Left ventricle myocardium inferior (tissue), 1 donor: ENCODE measurements at regions not wholly inside any gene's neighbourhood (a gene's known extent, or its start where the extent isn't known, plus 50 kb on each side); places are given as distances from the start of the nearest gene placed in this dataset.
"Not testable (repeated sequence)": the region's sequence is repeated elsewhere in the genome, so short reads cannot be mapped to it uniquely, and the experiment has no call there.

Source experiments
- DNase-seq: peaks from one replicate; pipeline ENCODE4 v3.0.0-alpha.2; 2020
- H3K27ac ChIP-seq: fragments of 200-600 bp; replicated peaks from 2 replicates; pipeline ENCODE4 v1.8.0; 2021
- H3K27me3 ChIP-seq: fragments of 200-600 bp; 2 replicates; pipeline ENCODE4 v1.8.0; 2021; ENCODE audit warnings: low read depth
- H3K36me3 ChIP-seq: fragments of 200-600 bp; 2 replicates; pipeline ENCODE4 v1.8.0; 2021
- H3K4me1 ChIP-seq: fragments of 200-600 bp; 2 replicates; pipeline ENCODE4 v1.8.0; 2021
- H3K4me3 ChIP-seq: fragments of 200-600 bp; 2 replicates; pipeline ENCODE4 v1.8.0; 2021; ENCODE audit warnings: mild to moderate bottlenecking, moderate library complexity
- H3K9me3 ChIP-seq: fragments of 200-600 bp; replicated peaks from 2 replicates; pipeline ENCODE4 v1.8.0; 2021
- intact Hi-C: fragments of 100-400 bp; cut with micrococcal nuclease; formaldehyde crosslinking; loops from one replicate; pipeline ENCODE4 v1.11.0; 2022
- TF ChIP-seq, protein P1 (sequence below): fragments of 200-600 bp; IDR thresholded peaks from 2 replicates; pipeline ENCODE4 v1.8.0; 2021; ENCODE audit warnings: antibody characterized with exemption, mild to moderate bottlenecking, borderline replicate concordance
- donor health status: DM: no; HTN: yes; CAD: no; lungs with severe emphysema.

- H3K27me3 ChIP-seq, result peaks cover 7% of the 10 kb centered on the region
- no peaks in the 10 kb centered on the region for H3K4me1 ChIP-seq
- TF ChIP-seq, protein P1, sequence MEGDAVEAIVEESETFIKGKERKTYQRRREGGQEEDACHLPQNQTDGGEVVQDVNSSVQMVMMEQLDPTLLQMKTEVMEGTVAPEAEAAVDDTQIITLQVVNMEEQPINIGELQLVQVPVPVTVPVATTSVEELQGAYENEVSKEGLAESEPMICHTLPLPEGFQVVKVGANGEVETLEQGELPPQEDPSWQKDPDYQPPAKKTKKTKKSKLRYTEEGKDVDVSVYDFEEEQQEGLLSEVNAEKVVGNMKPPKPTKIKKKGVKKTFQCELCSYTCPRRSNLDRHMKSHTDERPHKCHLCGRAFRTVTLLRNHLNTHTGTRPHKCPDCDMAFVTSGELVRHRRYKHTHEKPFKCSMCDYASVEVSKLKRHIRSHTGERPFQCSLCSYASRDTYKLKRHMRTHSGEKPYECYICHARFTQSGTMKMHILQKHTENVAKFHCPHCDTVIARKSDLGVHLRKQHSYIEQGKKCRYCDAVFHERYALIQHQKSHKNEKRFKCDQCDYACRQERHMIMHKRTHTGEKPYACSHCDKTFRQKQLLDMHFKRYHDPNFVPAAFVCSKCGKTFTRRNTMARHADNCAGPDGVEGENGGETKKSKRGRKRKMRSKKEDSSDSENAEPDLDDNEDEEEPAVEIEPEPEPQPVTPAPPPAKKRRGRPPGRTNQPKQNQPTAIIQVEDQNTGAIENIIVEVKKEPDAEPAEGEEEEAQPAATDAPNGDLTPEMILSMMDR, result no peak
- no peak for DNase-seq
- no peak overlapping the region for H3K4me3 ChIP-seq
- no peaks in the 10 kb centered on the region for H3K36me3 ChIP-seq
- H3K9me3 ChIP-seq, result no peaks in the 10 kb centered on the region
- H3K27ac ChIP-seq, result no peak overlapping the region
- intact Hi-C loops, result no loop called here
These were observed 302.3 kb upstream of the PLD5 start for GRCh38 chr1:242826701-242827336.

GRCh38 chr1:242824435-242824834 lies 299.9 kb upstream of the PLD5 start:
- no peaks in the 10 kb centered on the region for H3K9me3 ChIP-seq
- intact Hi-C loops, result no loop called here
- H3K27ac ChIP-seq, result no peak overlapping the region
- H3K4me1 ChIP-seq, result no peaks in the 10 kb centered on the region
- TF ChIP-seq, protein P1, result no peak
- H3K27me3 ChIP-seq, result peaks cover 4% of the 10 kb centered on the region
- H3K36me3 ChIP-seq, result no peaks in the 10 kb centered on the region
- H3K4me3 ChIP-seq, result no peak overlapping the region
- DNase-seq, result no peak

- Histone ChIP-seq H3K27me3 (peaks cover 3% of the 10 kb centered on the region), H3K4me3 (no peak overlapping the region), H3K36me3 (no peaks in the 10 kb centered on the region), H3K9me3 (no peaks in the 10 kb centered on the region), H3K27ac (no peak overlapping the region), H3K4me1 (no peaks in the 10 kb centered on the region)
- TF ChIP-seq, protein P1, result no peak
- no peak for DNase-seq
- intact Hi-C loops, result no loop called here
These were observed 289.1 kb upstream of the PLD5 start for GRCh38 chr1:242813490-242814091.

DNA sequence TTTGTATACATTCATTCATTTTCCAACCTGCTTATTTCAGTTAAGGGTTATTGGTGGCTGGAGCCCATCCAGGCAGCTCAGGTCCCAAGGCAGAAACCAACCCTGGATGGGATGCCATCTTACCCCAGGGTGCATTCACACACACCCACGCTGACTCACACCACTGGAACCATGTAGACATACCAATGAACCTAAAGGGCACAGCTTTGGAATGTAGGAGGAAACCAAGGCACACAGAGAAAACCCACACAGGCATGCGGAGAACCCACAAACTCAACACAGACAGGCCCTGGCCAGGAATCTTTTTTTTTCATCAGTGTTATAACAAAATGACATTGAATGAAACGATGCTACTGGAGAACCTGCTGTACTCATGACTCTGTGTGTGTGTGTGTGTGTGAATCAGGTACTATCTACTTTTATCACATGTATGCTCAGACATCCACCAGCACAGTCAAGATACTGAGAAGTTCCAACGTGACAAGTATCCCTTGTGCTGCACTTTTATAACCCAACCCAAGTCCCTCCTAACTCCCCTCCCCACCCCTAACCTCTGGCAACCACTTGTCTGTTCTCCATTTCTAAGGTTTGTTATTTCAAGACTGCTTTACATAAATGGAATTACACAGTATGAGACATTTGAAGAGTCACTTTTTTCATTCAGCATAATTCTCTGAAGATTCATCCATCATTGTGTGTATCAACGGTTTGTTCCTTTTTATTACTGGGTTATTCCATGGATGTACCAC lies 286.8 kb upstream of the PLD5 start:
- TF ChIP-seq, protein P1, result no peak
- Histone ChIP-seq H3K4me1 (no peaks in the 10 kb centered on the region), H3K27ac (no peak overlapping the region), H3K36me3 (no peaks in the 10 kb centered on the region), H3K9me3 (no peaks in the 10 kb centered on the region), H3K4me3 (no peak overlapping the region), H3K27me3 (no peaks in the 10 kb centered on the region)
- no peak for DNase-seq
- intact Hi-C loops, result no loop called here

DNA sequence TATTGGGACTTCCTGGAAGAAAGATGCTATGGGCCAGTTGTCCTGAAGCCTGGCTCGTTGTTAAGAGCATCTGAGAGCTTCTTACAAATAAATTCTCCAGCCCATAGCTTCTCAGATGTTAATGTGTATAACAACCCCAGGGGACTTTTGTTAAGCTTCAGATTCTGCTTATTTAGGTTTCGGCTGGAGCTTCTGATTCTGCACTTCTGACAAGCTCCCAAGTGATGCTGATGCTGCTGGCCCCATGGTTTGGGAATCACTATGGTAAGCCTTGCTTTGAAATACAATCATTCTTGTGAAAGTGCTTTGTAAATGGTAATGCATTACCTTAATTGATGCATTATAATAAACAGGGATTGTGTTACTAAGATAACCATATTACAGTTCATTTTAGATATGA lies 281.8 kb upstream of the PLD5 start:
- H3K4me3 ChIP-seq, result no peak overlapping the region
- H3K27ac ChIP-seq, result no peak overlapping the region
- no peaks in the 10 kb centered on the region for H3K36me3 ChIP-seq
- TF ChIP-seq, protein P1, result no peak
- no peaks in the 10 kb centered on the region for H3K9me3 ChIP-seq
- intact Hi-C loops, result no loop called here
- no peak for DNase-seq
- H3K4me1 ChIP-seq, result no peaks in the 10 kb centered on the region
- no peaks in the 10 kb centered on the region for H3K27me3 ChIP-seq

DNA sequence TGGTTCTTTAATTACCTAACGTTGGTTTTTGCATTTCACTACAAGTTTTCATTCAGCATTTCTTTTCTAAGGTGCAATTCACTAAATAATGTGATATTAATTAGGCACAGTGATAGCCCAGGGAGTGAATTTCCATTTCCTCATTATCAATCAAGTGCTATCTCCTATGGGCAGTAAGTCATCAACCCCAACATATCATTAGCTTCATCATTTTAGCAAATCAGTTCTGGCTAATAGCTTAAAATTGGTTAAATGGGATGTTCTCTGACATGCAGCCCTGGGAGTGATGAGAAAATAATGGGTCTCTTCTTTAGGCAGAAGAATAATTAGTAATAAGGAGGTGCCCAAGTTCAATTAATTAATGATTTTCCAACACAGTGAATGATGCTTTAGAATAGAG lies 280.9 kb upstream of the PLD5 start:
- H3K9me3 ChIP-seq, H3K27ac ChIP-seq, DNase-seq, H3K27me3 ChIP-seq, H3K4me1 ChIP-seq, H3K4me3 ChIP-seq, H3K36me3 ChIP-seq, intact Hi-C loops: not testable (repeated sequence)
